ENCODE measurements at regions not wholly inside any gene's neighbourhood (a gene's known extent, or its start where the extent isn't known, plus 50 kb on each side); places are given as distances from the start of the nearest gene placed in this dataset.

DNA sequence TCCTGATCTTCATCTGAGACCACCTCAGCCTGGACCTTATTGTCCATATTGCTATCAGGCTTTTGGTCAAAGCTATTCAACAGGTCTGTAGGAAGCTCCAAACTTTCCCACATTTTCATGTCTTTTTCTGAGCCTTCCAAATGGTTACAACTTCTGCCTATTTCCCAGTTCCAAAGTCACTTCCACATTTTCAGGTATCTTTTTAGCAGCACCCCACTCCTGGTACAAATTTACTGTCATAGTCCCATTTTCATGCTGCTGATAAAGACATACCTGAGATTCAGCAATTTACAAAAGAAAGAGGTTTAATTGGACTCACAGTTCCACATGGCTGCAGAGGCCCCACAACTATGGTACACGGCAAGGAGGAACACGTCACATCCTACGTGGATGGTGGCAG lies 815.5 kb downstream of the KCNJ2 start (continued):
- TF ChIP-seq, protein P1, sequence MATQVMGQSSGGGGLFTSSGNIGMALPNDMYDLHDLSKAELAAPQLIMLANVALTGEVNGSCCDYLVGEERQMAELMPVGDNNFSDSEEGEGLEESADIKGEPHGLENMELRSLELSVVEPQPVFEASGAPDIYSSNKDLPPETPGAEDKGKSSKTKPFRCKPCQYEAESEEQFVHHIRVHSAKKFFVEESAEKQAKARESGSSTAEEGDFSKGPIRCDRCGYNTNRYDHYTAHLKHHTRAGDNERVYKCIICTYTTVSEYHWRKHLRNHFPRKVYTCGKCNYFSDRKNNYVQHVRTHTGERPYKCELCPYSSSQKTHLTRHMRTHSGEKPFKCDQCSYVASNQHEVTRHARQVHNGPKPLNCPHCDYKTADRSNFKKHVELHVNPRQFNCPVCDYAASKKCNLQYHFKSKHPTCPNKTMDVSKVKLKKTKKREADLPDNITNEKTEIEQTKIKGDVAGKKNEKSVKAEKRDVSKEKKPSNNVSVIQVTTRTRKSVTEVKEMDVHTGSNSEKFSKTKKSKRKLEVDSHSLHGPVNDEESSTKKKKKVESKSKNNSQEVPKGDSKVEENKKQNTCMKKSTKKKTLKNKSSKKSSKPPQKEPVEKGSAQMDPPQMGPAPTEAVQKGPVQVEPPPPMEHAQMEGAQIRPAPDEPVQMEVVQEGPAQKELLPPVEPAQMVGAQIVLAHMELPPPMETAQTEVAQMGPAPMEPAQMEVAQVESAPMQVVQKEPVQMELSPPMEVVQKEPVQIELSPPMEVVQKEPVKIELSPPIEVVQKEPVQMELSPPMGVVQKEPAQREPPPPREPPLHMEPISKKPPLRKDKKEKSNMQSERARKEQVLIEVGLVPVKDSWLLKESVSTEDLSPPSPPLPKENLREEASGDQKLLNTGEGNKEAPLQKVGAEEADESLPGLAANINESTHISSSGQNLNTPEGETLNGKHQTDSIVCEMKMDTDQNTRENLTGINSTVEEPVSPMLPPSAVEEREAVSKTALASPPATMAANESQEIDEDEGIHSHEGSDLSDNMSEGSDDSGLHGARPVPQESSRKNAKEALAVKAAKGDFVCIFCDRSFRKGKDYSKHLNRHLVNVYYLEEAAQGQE (IDR thresholded peaks at IDR 0.05; ENCODE audit: unreplicated experiment), result no peak
- TF ChIP-seq CREB1 (CRISPR knock-in tag; IDR thresholded peaks at IDR 0.05; ENCODE audit: low read depth) (no peak), JUNB (IDR thresholded peaks at IDR 0.05; ENCODE audit: unreplicated experiment) (no peak)

DNA sequence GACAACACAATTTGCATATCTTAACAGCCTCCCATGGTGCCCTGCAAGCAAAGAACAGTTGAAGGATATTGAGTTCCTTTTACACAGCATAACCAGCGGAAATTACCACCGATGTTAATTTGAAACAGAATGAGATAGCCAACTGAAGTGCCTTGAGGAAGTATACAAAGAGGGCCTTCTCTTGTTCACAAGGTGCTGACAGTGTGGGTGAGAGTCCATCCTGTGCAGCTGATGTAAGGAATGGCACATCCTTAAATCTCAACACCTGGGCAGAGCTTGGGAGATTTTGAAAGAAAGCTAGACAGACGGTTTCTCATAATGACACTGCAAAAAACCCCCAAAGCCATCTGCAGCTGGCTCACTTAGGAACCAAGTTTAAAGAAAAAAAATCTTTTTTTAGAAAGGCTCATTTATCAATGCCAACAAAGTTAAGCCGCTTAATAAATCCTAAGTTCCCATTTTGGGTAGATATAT lies 818.6 kb downstream of the KCNJ2 start:
- Mint-ChIP-seq H3K27me3 (ENCODE audit: insufficient read depth, low read depth, poor library complexity) (peaks cover 1% of the 10 kb centered on the region), H3K4me3 (no peak overlapping the region), H3K36me3 (ENCODE audit: low read depth) (peaks cover 54% of the 10 kb centered on the region), H3K4me1 (peaks cover 33% of the 10 kb centered on the region), H3K27ac (peak overlapping the region; percentile 99), H3K9me3 (peaks cover 40% of the 10 kb centered on the region)
- DNase-seq (ENCODE audit: low spot score) (peak; percentile 60), ATAC-seq (peak; percentile 97)
- no peaks in the 10 kb centered on the region for H3F3A ChIP-seq (replicated peaks; ENCODE audit: low read depth)
- H3K9me2 ChIP-seq (ENCODE audit: insufficient read depth), result peaks cover 7% of the 10 kb centered on the region
- H3K4me1 ChIP-seq (ENCODE audit: insufficient read depth), result peaks cover 26% of the 10 kb centered on the region
- peak overlapping the region; percentile 70 for H3K27ac ChIP-seq (ENCODE audit: low read depth)
- H2AFZ ChIP-seq, result no peak overlapping the region
- no peaks in the 10 kb centered on the region for H4K20me1 ChIP-seq (replicated peaks; ENCODE audit: insufficient read depth)
- H3K4me2 ChIP-seq, result peak overlapping the region; percentile 39; the same call in 1 of the 2 replicates
- H3K4me3 ChIP-seq, result 0 out of 2 replicates have a peak overlapping the region, but pooled peaks have one; percentile 3
- no peak for TF ChIP-seq ZNF331 (CRISPR knock-in tag; IDR thresholded peaks at IDR 0.05; ENCODE audit: low read depth)
- TF ChIP-seq, protein P2, sequence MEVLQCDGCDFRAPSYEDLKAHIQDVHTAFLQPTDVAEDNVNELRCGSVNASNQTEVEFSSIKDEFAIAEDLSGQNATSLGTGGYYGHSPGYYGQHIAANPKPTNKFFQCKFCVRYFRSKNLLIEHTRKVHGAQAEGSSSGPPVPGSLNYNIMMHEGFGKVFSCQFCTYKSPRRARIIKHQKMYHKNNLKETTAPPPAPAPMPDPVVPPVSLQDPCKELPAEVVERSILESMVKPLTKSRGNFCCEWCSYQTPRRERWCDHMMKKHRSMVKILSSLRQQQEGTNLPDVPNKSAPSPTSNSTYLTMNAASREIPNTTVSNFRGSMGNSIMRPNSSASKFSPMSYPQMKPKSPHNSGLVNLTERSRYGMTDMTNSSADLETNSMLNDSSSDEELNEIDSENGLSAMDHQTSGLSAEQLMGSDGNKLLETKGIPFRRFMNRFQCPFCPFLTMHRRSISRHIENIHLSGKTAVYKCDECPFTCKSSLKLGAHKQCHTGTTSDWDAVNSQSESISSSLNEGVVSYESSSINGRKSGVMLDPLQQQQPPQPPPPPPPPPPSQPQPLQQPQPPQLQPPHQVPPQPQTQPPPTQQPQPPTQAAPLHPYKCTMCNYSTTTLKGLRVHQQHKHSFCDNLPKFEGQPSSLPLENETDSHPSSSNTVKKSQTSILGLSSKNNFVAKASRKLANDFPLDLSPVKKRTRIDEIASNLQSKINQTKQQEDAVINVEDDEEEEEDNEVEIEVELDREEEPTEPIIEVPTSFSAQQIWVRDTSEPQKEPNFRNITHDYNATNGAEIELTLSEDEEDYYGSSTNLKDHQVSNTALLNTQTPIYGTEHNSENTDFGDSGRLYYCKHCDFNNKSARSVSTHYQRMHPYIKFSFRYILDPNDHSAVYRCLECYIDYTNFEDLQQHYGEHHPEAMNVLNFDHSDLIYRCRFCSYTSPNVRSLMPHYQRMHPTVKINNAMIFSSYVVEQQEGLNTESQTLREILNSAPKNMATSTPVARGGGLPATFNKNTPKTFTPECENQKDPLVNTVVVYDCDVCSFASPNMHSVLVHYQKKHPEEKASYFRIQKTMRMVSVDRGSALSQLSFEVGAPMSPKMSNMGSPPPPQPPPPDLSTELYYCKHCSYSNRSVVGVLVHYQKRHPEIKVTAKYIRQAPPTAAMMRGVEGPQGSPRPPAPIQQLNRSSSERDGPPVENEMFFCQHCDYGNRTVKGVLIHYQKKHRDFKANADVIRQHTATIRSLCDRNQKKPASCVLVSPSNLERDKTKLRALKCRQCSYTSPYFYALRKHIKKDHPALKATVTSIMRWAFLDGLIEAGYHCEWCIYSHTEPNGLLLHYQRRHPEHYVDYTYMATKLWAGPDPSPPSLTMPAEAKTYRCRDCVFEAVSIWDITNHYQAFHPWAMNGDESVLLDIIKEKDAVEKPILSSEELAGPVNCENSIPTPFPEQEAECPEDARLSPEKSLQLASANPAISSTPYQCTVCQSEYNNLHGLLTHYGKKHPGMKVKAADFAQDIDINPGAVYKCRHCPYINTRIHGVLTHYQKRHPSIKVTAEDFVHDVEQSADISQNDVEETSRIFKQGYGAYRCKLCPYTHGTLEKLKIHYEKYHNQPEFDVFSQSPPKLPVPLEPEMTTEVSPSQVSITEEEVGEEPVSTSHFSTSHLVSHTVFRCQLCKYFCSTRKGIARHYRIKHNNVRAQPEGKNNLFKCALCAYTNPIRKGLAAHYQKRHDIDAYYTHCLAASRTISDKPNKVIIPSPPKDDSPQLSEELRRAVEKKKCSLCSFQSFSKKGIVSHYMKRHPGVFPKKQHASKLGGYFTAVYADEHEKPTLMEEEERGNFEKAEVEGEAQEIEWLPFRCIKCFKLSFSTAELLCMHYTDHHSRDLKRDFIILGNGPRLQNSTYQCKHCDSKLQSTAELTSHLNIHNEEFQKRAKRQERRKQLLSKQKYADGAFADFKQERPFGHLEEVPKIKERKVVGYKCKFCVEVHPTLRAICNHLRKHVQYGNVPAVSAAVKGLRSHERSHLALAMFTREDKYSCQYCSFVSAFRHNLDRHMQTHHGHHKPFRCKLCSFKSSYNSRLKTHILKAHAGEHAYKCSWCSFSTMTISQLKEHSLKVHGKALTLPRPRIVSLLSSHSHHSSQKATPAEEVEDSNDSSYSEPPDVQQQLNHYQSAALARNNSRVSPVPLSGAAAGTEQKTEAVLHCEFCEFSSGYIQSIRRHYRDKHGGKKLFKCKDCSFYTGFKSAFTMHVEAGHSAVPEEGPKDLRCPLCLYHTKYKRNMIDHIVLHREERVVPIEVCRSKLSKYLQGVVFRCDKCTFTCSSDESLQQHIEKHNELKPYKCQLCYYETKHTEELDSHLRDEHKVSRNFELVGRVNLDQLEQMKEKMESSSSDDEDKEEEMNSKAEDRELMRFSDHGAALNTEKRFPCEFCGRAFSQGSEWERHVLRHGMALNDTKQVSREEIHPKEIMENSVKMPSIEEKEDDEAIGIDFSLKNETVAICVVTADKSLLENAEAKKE (CRISPR knock-in tag; IDR thresholded peaks at IDR 0.05), result peak; percentile 75
- TF ChIP-seq, protein P3, sequence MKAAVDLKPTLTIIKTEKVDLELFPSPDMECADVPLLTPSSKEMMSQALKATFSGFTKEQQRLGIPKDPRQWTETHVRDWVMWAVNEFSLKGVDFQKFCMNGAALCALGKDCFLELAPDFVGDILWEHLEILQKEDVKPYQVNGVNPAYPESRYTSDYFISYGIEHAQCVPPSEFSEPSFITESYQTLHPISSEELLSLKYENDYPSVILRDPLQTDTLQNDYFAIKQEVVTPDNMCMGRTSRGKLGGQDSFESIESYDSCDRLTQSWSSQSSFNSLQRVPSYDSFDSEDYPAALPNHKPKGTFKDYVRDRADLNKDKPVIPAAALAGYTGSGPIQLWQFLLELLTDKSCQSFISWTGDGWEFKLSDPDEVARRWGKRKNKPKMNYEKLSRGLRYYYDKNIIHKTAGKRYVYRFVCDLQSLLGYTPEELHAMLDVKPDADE (IDR thresholded peaks at IDR 0.05), result peak; percentile 48; the same call in 1 of the 2 replicates
- peak; percentile 90; the same call in 1 of the 2 replicates for TF ChIP-seq NANOG (IDR thresholded peaks at IDR 0.05; ENCODE audit: borderline replicate concordance)
- no peak for TF ChIP-seq CREB1 (CRISPR knock-in tag; IDR thresholded peaks at IDR 0.05; ENCODE audit: low read depth)
- no peak for TF ChIP-seq STAT1 (IDR thresholded peaks at IDR 0.05; ENCODE audit: unreplicated experiment)
- no peak for TF ChIP-seq EZH2phosphoT487 (IDR thresholded peaks at IDR 0.05; ENCODE audit: unreplicated experiment)
- no peak for TF ChIP-seq EZH2 (IDR thresholded peaks at IDR 0.05; ENCODE audit: low read depth, unreplicated experiment)
- no peak for TF ChIP-seq POLR2AphosphoS5 (IDR thresholded peaks at IDR 0.05; ENCODE audit: low read depth)
- TF ChIP-seq ZNF114 (CRISPR knock-in tag; IDR thresholded peaks at IDR 0.05), result no peak
- no peak for TF ChIP-seq JUNB (IDR thresholded peaks at IDR 0.05; ENCODE audit: unreplicated experiment)
- H3K27me3 ChIP-seq (ENCODE audit: insufficient read depth), result no peaks in the 10 kb centered on the region
- peaks cover 17% of the 10 kb centered on the region for H3K36me3 ChIP-seq (ENCODE audit: insufficient read depth)
- no peaks in the 10 kb centered on the region for H3K79me2 ChIP-seq (replicated peaks; ENCODE audit: insufficient read depth)

Data from GM23338 (cell line).